NCI-H2107 treated with DMSO at 0.1 percent for 48 hours (cell line): ENCODE measurements at regions not wholly inside any gene's neighbourhood (a gene's known extent, or its start where the extent isn't known, plus 50 kb on each side); places are given as distances from the start of the nearest gene placed in this dataset.
"Not testable (repeated sequence)": the region's sequence is repeated elsewhere in the genome, so short reads cannot be mapped to it uniquely, and the experiment has no call there.

Experiments used
- DNase-seq: peaks from one replicate; lab custom pipeline; 2025; ENCODE audit not compliant: unreplicated experiment; lab: John Stamatoyannopoulos, UW

DNA sequence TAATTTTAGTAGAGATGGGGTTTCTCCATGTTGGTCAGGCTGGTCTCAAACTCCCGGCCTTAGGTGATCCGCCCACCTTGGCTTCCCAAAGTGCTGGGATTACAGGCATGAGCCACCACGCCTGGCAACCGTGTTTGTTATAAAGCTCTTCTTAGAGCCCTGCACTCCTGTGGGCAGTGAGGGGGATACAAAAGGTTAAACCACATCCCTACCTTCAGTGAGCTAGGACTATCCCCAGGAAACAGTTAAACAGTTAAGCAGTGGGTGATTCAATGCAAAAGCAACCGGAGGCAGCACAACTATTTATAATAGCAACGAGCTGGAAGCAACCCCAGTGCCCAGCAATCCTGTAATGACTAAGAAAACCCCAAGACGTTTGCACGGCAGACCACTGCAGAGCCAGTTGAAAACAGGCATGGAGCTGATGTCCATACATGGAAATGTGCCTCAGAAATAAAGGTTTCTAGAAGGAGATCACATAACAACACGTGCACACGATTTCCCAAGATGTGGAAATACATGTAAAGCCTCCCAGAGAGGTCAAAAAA is 107.2 kb upstream of the LYZL2 start:
- no peak for DNase-seq

DNA sequence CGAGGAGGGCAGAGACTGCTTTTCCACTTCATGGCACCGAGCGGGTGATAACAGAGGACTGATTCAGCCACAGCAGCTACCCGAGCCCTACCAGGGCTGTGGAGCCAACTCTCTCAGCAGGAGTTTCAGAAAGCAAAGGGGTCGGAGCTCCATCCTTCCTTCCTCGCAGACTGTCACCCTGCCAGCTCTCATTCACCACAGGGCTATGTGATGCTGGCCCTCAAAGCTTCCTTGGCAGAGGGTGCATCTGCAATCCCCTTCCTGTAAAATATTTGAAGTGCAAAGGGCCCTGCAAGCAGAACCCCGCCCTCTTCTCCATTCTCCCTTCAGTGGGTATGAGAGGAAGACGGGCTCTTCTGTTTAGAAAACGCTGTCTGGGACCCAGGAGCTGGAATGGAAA is 105.3 kb upstream of the LYZL2 start:
- no peak for DNase-seq

DNA sequence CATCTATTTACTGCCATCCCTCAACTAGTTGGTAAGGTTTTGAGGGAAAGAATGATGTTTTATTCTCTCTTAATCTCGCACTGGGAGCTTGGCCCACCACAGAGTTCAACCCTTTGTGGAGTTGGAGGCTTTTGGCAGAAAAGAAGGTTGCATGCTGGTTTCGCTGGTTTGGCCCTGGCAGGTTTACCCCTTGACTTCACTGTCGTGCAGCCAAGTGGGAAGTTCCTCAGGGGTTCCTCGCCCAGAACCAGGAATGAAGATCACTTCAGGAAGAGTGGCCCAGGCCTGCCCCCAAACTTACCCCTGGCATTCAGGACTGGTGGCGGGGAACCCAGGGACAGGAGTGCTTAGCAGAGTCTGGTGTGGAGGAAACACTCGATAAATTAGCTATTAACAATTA is 103.1 kb upstream of the LYZL2 start:
- no peak for DNase-seq

DNA sequence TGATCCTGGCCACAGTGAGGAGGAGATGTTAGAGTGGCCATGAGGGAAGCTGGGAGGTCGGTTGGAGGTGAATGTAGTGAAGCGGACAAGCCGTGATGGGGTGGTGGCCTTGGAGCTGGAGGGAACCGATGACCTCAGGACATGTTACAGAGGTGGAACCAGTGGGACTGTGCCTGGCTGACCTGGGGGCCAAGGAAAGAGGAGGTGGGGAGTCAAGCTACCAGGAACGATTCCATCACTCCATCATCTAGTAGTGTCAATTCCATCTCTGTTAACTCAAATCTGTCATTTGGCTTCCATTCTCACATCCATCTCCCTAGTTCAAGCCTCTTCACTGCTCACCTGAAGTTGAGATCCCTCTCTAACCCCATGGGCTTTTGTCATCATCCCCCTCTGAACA is 102.4 kb upstream of the LYZL2 start:
- DNase-seq, result no peak

DNA sequence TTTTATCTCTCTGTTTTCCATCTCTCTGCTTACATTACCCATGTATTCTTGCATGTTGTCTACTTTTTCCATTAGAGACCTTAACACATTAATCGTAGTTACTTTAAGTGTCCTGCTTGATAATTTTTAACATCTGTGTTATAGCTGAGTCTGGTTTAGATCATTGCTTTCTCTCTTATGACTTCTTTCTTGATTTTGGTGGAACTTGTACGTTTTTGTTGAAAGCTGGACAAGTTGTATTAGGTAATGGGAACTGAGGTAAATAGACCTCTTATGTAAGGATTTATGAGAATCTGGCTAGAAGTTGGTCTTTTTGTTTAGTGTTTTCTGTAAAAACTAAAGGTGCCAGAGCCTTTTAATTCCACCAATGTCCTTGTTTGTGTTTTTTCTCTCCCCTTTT is 100.8 kb upstream of the LYZL2 start:
- no peak for DNase-seq

DNA sequence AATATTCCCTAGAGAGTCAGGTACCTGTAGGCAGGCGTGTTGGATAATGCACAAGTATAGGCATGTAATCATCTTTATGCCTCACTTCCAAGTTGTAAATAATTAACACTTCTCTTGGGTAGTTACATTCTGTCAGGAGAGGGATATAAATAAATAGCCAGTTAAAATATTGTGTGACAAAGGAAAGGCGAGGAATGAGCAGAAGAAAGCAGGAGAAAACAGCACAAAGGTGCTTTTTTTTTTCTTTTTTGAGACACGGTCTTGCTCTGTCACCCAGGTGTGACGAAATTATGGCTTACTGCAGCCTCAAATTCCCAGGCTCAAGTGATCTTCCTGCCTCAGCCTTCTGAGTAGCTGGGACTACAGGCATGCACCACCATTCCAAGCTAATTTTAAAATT is 99.2 kb upstream of the LYZL2 start:
- DNase-seq, result no peak

DNA sequence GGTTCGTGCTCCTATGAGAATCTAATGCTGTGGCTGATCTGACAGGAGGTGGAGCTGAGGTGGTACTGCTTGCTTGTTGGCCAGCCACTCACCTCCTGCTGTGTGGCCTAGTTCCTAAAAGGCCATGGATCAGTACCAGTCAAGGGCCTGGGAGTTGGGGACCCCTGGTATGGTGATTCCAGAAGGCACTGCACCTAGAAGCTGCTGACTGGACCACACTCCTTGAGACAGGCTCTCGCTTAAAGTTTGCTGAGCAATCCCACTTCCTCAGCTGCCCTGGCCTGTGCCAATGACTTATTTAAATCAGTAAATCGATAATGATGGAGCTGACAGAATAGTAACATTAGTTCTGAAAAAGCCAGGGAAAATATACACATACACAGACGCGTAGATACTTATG is 98.6 kb upstream of the LYZL2 start:
- DNase-seq, result no peak

DNA sequence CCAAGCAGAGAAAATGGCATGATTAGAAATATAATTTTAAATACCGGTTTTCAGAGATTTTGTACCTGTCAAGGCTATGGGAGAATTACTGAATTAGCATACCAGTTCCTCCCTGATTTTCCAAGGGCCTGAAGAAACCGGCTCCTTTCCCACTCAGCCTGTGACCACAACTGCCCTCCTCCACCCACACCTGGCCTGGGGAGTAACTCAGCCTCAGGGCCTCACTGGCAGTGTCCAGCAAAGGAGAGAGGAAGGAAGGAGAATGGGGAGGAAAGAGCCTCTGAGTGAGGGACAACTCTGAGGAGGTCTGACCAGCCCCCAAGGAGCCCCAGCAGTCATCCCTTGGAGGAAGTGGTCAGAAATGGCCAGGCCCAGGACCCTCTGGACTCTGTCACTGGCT is 98.0 kb upstream of the LYZL2 start:
- DNase-seq, result no peak

DNA sequence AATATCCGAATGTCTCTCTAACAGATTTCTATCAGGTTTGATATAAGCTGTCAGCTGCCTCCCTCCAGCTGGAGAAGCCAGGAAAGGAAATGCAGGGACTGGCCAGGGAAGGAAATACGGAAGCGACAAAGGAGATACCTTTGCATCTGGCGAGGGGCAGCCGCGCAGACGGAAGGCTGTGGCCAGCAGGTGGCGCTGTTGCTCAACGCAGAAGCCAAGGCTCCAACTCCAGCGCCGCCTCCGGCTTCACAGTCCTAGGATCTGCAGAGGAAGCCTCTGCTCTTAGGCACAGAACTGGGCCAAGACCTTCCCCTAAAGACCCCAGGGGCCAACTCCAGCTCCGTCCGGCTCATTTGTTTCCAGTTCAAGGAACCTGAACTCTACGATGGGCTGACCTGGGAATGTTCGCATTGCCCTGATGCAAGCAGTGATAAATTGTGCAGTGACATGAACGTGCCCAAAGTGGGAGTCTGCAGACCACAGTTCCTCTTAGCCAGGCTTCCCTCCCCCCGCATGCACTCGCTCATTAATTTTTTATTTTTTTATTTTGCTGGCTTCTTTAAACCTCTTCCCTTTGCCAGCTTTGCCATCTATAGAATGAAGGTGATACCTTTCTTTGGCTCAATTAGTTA is 97.3 kb upstream of the LYZL2 start:
- DNase-seq, result not testable (repeated sequence)

DNA sequence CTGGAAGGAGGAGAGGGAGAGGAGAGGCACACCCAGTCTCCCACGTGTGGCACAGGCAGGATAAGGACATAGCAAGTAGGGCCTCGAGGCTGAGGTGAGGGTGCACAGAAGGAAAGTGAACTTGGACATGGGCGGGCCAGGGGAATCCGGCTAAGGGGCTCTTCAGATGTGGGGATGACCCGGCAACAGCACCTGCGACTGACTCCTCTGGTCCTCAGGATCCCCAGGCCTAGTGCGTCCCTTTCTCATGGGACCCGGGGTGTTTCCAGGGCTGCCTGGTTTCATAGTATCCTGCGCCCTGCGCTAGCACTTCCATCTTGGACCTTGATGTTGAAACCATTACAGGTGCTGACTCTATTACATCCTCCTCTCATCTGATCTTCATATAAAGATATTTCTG is 96.1 kb upstream of the LYZL2 start:
- no peak for DNase-seq

DNA sequence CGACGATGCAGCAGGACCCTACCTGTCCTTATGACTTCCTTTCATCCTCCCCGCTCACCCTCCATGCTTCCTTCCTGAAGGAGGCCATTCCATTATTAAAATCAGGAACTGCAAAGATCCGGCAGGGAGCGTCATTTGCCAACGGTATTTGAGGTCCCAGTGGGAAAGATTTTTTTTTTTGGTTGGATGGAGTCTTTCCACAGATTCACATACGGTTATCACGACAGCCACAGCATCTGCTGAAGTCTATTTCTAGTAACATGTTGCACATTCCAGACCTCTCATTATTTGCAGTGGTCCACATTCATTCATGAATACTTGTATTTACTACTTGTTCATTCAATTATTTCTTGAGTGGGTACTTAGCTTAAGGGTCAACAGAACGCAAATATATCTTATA is 94.7 kb upstream of the LYZL2 start:
- no peak for DNase-seq

DNA sequence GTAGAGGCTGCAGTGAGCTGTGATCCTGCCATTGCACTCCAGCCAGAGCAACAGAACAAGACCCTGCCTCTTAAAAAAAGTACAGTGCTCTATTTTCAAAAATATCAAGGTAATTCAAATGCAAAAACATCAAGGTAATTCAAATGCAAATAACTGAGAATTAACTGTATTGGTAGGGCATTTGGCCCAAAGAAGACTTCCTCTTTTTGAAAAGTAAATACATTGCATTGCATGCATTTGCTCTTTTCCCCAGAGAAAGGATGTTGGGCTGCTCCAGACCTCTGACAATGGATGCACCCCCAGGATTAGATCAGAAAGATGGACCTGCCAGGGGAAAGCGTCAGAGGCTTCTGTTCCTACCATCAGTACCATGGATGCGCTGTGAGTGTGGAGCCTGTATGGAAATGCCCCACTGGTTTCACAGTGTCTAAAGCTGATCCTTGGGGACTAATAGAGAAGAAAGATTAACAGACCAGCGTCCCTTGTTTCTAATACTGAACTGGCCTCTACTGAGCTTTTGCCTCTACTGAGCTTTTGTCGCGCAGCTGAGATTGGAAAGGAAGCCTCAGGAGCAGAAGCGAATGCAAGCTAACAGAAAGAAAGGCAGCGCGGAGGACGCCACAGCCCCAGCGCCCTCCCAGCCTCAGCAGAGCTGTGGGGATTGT is 93.5 kb upstream of the LYZL2 start:
- no peak for DNase-seq

DNA sequence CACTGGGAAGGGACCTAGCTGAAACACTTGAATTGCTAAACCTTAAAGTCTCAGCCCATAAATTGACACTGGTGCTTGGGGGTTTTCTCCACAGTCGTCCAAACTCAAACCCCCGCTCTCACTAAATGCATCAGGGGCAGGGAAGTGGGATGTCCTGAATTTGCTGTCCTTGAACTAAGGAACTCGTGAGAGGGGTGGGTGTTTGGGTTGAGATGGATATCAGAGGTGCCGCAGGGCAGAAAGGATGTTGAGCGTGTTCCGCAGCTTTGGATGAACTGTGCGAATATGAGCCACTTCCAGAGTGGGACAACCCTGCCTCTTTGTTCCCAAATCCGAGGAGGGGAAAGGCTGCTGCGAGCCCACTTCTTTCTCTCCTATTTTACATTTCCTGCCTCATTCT is 90.3 kb upstream of the LYZL2 start:
- DNase-seq, result no peak

DNA sequence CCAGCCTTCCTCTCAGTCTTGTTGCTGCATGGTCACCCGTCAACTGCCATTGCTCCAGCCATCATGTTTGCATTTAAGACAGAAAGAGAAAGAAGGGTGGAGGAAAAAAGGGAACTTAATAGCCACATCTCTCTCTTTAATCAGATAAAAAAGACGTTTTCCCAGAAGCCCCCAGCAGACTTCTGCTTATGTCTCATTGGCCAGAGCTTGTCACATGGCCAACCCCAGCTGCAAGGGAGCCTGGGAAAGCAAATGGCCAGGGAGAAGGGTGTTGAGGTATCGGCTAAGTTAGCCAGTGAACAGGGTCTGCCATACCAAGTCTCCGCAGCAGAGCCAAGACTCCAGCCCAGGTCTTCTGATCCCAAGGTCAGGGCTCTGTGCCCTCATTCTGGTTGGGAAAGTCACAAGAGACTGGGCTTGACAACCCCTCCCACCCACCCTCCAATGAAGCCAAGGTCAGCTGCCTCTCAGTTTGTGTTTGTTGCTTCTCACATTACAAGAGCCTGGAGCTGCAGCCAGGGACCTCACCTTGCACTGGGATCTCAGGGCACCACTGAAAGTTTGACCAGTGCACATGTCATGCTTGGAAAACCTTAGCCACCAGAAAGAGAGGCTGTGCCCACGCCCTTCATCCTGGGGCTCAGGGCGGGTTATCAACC is 80.3 kb upstream of the LYZL2 start:
- DNase-seq, result no peak

DNA sequence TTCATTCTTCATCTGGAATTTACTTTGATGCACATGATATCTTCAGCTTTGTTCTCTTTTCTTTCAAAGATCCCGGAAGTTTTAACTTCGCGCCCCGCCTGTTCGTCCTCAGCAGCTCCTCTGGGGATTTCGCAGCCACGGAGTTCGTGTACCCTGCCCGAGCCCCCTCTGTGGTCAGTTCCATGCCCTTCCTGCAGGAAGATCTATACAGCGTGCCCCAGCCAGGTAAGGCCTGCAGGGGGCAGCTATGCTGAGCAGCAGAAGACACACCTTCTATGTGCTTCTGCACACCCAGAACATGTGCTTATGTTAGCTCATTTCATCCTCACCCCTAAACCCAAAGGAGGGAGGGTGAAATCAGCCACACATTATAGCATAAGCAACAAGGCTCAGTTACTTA is 79.7 kb upstream of the LYZL2 start:
- DNase-seq, result no peak

DNA sequence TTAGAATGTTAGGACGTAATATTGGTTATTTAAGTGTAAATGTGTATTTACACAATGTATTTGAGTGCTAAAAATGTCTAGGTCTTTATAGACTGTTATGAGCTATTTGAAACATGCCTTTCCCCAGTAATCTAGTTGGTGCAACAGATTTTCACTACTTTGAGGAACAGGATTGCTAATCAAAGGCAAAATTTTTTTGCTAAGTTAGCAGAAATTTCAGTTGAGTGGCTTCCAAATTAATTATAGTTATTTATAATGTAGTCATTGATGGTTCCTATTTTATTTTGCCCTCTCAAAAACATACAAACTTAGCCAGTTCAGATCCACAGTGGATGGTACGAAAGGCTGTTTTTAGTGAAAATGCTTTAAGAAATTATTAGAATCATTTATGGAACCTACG is 78.7 kb upstream of the LYZL2 start:
- no peak for DNase-seq

DNA sequence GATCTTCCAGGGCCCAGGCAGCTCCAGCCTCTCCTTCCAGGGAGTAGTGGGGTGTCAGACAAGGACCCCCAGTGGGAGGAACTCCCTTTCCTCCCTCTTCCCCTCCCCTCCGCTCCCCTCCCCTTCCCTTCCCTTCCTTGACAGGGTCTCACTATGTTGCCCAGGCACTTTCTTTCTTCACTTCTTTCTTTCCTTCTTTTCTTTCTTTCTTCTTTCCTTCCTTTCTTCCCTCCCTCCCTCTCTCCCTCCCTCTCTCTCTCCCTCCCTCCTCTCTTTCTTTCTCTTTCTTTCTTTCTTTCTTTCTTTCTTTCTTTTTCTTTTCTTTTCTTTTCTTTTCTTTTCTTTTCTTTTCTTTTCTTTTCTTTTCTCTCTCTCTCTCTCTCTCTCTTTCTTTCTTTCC is 76.6 kb upstream of the LYZL2 start:
- not testable (repeated sequence) for DNase-seq

DNA sequence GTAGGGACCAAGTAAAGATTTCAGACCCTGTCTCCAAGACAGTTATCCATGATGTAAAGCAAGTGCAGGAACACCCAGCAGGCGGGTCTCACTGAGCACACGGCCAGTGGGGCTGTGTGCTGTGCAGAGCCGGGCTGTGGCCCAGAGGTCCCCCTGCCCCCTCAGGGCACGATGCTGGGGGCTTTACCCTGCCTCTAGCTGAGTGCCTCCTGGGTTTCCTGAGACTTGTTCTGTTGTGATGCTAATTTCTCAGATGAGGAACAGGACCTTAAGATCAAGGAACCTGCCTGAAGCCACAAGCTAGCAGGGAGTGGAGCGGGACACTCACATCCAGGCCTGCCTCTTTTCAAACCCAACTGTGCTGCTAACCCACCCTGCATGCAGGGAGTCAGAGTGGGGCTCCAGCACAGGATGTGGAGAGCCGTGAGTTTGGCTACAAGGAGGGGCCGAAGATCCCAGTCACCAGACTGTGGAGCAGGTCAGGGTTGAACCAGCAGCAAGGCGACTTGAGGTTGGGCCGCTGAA is 76.1 kb upstream of the LYZL2 start:
- DNase-seq, result no peak

DNA sequence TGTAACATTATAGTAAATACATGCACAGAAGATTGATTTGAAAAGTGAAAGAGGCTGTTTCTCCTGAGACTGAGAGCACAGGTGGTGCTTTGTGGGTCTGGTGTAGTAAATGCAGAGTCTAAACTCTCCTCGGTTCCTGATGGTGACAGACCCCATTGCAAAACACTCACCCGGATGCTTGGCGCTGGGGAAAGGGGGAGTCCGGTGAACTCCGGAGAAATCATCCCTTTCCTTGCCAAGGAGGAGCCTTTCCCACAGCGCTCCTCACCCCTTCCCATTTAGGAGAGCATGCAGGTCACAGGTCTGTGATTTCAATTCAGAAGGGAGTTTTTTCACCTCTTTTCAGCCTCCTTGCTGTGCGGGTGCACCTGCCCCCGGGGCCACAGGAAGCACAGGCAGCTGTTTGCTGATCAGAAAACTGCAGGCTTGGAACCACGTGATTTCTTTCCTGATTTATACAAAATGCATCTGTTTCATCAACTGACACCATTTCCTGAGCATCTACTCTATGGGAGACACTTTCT is 75.6 kb upstream of the LYZL2 start:
- DNase-seq, result no peak

DNA sequence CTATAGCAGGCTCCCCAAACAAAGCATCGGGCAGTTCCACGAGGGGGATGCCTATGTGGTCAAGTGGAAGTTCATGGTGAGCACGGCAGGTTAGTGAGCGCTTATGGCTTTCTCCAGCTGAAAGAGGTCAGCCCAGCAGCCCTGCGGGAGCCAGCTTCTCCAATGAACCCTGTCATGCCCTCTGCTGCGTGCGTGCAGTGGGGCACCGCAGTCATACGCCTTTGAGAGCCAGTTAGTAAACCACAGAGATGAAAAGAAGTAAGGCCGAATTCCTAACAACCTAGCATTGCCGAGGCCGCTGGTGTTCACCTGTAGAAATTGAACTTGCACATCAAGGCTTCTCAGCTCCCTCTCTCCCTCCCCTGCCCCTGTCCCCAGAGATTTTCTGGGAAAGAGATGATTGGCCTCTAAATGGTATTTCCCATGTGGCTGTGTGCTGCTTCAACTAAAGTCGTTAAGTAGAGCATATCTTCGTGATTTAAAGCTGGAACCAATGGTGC is 75.1 kb upstream of the LYZL2 start:
- peak; percentile 53 for DNase-seq

DNA sequence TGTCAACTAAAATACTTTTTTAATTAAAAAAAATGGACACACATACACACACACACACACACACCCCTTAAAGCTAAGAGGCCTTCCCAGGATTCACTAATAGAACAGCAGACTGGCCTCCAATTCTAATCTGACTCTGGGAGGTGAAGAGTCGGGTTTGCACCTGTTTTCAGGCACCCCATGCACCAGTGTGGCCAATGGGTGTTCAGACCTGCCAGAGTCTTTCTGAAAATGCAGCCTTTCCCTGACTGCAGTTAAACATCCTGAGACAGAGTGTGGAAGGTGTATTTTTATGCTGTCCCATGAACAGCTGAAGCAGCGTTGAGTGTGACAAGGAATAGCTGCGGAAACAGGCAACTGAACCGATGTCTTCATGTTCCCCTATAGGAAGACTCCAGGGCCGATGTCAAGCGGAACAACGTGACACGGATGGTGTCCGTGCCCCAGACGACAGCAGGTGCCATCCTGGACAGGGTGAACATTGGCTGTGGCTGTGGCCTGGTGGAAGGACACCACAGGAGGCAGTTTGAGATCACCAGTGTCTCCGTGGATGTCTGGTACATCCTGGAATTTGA is 74.6 kb upstream of the LYZL2 start:
- DNase-seq, result no peak
